Loucy (cell line): ENCODE measurements at regions not wholly inside any gene's neighbourhood (a gene's known extent, or its start where the extent isn't known, plus 50 kb on each side); places are given as distances from the start of the nearest gene placed in this dataset.

ENCODE experiments used
- H2AFZ ChIP-seq: fragments of 200-600 bp; sonication (generic); 2 replicates; pipeline ENCODE4 v1.6.0; 2016; ENCODE audit warnings: antibody characterized with exemption, mild to moderate bottlenecking, low read length, moderate library complexity
- H3F3A ChIP-seq: fragments of 200-600 bp; 2 replicates; pipeline ENCODE4 v1.6.0; 2016; ENCODE audit warnings: antibody characterized with exemption, low read depth, mild to moderate bottlenecking
- H3K27me3 ChIP-seq: fragments of 200-600 bp; sonication (generic); 2 replicates; pipeline ENCODE4 v1.6.1; 2014; ENCODE audit warnings: low read length, mild to moderate bottlenecking; ENCODE audit not compliant: insufficient read depth, poor library complexity, severe bottlenecking
- H3K36me3 ChIP-seq: fragments of 200-600 bp; sonication (generic); 2 replicates; pipeline ENCODE4 v1.6.1; 2016; ENCODE audit warnings: low read length; ENCODE audit not compliant: insufficient read depth
- H3K4me1 ChIP-seq: fragments of 200-600 bp; sonication (generic); 2 replicates; pipeline ENCODE4 v1.5.1; 2014; ENCODE audit warnings: low read length, mild to moderate bottlenecking; ENCODE audit not compliant: insufficient read depth, poor library complexity, severe bottlenecking
- H3K4me2 ChIP-seq: fragments of 200-600 bp; sonication (generic); 2 replicates; pipeline ENCODE4 v1.6.0; 2014; ENCODE audit warnings: antibody characterized with exemption, low read length, low read depth, mild to moderate bottlenecking; ENCODE audit not compliant: poor library complexity, severe bottlenecking
- H3K4me3 ChIP-seq: fragments of 200-600 bp; sonication (generic); 2 replicates; pipeline ENCODE4 v1.5.1; 2014; ENCODE audit warnings: low read length, mild to moderate bottlenecking, mixed read lengths; ENCODE audit not compliant: poor library complexity, severe bottlenecking
- H3K79me2 ChIP-seq: fragments of 200-600 bp; sonication (generic); 2 replicates; pipeline ENCODE4 v1.6.1; 2014; ENCODE audit warnings: low read length; ENCODE audit not compliant: insufficient read depth
- H3K9ac ChIP-seq: fragments of 200-600 bp; sonication (generic); 2 replicates; pipeline ENCODE4 v1.6.0; 2014; ENCODE audit warnings: mild to moderate bottlenecking, low read depth, low read length, moderate library complexity; ENCODE audit not compliant: poor library complexity, severe bottlenecking
- H3K9me2 ChIP-seq: fragments of 200-600 bp; sonication (generic); replicated peaks from 2 replicates; pipeline ENCODE4 v1.6.1; 2016; ENCODE audit warnings: low read depth, low read length, mixed read lengths
- H3K9me3 ChIP-seq: fragments of 200-600 bp; sonication (generic); 2 replicates; pipeline ENCODE4 v1.6.1; 2014; ENCODE audit warnings: mild to moderate bottlenecking, antibody characterized with exemption, low read length, low read depth; ENCODE audit not compliant: insufficient read depth
- H4K20me1 ChIP-seq: fragments of 200-600 bp; sonication (generic); 2 replicates; pipeline ENCODE4 v1.6.0; 2014; ENCODE audit warnings: antibody characterized with exemption, low read length, mild to moderate bottlenecking; ENCODE audit not compliant: insufficient read depth, poor library complexity, severe bottlenecking
- EZH2phosphoT487 ChIP-seq: fragments of 200-600 bp; IDR thresholded peaks from 2 replicates; pipeline ENCODE4 v1.6.1; 2018; ENCODE audit warnings: antibody characterized with exemption, mild to moderate bottlenecking, moderate library complexity, borderline replicate concordance
- TF ChIP-seq, protein P1 (sequence below): fragments of 200-600 bp; sonication (generic); conservative IDR thresholded peaks from 2 replicates; pipeline ENCODE4 v1.5.1; 2014; ENCODE audit warnings: mild to moderate bottlenecking, antibody characterized with exemption, low read length

DNA sequence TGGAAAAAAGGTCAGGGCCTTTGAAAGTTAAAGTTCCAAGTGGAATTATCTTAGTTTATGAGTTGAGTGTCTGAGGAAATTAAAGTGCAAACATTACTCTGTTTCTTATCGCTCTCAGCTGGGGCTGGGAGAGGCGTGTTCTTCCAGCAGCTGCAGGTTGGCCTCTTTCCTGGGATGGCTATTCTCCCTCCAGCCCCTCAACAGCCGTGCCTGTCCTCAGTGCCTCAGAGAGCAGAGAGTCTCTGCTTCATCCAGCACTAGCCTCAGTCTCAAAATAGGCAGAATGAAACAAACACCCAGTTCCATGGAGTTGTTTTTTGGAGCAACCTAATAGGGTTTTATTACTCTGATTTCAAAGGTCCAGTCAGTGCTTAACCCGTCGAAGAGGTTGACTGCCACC is 298.1 kb downstream of the GALR1 start:
- no peak overlapping the region for H3K9ac ChIP-seq
- H3F3A ChIP-seq = no peaks in the 10 kb centered on the region
- no peaks in the 10 kb centered on the region for H3K27me3 ChIP-seq
- no peaks in the 10 kb centered on the region for H3K36me3 ChIP-seq
- no peaks in the 10 kb centered on the region for H3K79me2 ChIP-seq
- H3K4me1 ChIP-seq = no peaks in the 10 kb centered on the region
- H2AFZ ChIP-seq = no peak overlapping the region
- H3K9me2 ChIP-seq = no peaks in the 10 kb centered on the region
- no peak overlapping the region for H3K4me3 ChIP-seq
- no peaks in the 10 kb centered on the region for H3K9me3 ChIP-seq
- TF ChIP-seq, protein P1, sequence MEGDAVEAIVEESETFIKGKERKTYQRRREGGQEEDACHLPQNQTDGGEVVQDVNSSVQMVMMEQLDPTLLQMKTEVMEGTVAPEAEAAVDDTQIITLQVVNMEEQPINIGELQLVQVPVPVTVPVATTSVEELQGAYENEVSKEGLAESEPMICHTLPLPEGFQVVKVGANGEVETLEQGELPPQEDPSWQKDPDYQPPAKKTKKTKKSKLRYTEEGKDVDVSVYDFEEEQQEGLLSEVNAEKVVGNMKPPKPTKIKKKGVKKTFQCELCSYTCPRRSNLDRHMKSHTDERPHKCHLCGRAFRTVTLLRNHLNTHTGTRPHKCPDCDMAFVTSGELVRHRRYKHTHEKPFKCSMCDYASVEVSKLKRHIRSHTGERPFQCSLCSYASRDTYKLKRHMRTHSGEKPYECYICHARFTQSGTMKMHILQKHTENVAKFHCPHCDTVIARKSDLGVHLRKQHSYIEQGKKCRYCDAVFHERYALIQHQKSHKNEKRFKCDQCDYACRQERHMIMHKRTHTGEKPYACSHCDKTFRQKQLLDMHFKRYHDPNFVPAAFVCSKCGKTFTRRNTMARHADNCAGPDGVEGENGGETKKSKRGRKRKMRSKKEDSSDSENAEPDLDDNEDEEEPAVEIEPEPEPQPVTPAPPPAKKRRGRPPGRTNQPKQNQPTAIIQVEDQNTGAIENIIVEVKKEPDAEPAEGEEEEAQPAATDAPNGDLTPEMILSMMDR = no peak
- TF ChIP-seq EZH2phosphoT487 = no peak
- no peak overlapping the region for H3K4me2 ChIP-seq
- no peaks in the 10 kb centered on the region for H4K20me1 ChIP-seq

GRCh38 chr18:77548790-77549420 is 299.3 kb downstream of the GALR1 start:
- no peak overlapping the region for H3K9ac ChIP-seq
- H3K27me3 ChIP-seq = no peaks in the 10 kb centered on the region
- H3F3A ChIP-seq = no peaks in the 10 kb centered on the region
- H3K9me2 ChIP-seq = no peaks in the 10 kb centered on the region
- H3K4me2 ChIP-seq = no peak overlapping the region
- H3K9me3 ChIP-seq = no peaks in the 10 kb centered on the region
- H4K20me1 ChIP-seq = no peaks in the 10 kb centered on the region
- no peak for TF ChIP-seq EZH2phosphoT487
- TF ChIP-seq, protein P1 = no peak
- no peak overlapping the region for H2AFZ ChIP-seq
- H3K4me1 ChIP-seq = no peaks in the 10 kb centered on the region
- H3K4me3 ChIP-seq = no peak overlapping the region
- H3K79me2 ChIP-seq = no peaks in the 10 kb centered on the region
- no peaks in the 10 kb centered on the region for H3K36me3 ChIP-seq

GRCh38 chr18:77550625-77551024 is 301.0 kb downstream of the GALR1 start:
- Histone ChIP-seq H3F3A (no peaks in the 10 kb centered on the region), H3K9me3 (no peaks in the 10 kb centered on the region), H2AFZ (no peak overlapping the region), H3K27me3 (no peaks in the 10 kb centered on the region), H3K4me1 (no peaks in the 10 kb centered on the region), H3K79me2 (no peaks in the 10 kb centered on the region), H4K20me1 (no peaks in the 10 kb centered on the region), H3K9me2 (no peaks in the 10 kb centered on the region), H3K4me3 (no peak overlapping the region), H3K9ac (no peak overlapping the region), H3K4me2 (no peak overlapping the region), H3K36me3 (no peaks in the 10 kb centered on the region)
- TF ChIP-seq EZH2phosphoT487 = no peak
- TF ChIP-seq, protein P1 = no peak
